ENCODE measurements at regions not wholly inside any gene's neighbourhood (a gene's known extent, or its start where the extent isn't known, plus 50 kb on each side); places are given as distances from the start of the nearest gene placed in this dataset.

- H3K4me1 ChIP-seq (ENCODE audit: control insufficient read depth in 2 of 3, insufficient read depth in 2 of 3, low read depth in 1 of 3, low read length in 3 of 3): no peaks in the 10 kb centered on the region
- TF ChIP-seq, protein P1, sequence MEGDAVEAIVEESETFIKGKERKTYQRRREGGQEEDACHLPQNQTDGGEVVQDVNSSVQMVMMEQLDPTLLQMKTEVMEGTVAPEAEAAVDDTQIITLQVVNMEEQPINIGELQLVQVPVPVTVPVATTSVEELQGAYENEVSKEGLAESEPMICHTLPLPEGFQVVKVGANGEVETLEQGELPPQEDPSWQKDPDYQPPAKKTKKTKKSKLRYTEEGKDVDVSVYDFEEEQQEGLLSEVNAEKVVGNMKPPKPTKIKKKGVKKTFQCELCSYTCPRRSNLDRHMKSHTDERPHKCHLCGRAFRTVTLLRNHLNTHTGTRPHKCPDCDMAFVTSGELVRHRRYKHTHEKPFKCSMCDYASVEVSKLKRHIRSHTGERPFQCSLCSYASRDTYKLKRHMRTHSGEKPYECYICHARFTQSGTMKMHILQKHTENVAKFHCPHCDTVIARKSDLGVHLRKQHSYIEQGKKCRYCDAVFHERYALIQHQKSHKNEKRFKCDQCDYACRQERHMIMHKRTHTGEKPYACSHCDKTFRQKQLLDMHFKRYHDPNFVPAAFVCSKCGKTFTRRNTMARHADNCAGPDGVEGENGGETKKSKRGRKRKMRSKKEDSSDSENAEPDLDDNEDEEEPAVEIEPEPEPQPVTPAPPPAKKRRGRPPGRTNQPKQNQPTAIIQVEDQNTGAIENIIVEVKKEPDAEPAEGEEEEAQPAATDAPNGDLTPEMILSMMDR (IDR thresholded peaks at IDR 0.05; ENCODE audit: borderline replicate concordance, extremely low read depth, insufficient read depth): no peak
- H3K9me3 ChIP-seq (ENCODE audit: control insufficient read depth in 2 of 3, insufficient read depth in 1 of 3, low read length in 3 of 3): no peaks in the 10 kb centered on the region
- H3K36me3 ChIP-seq (ENCODE audit: control insufficient read depth in 2 of 3, insufficient read depth in 3 of 3, low read length in 3 of 3): no peaks in the 10 kb centered on the region
- no peak overlapping the region for H3K4me3 ChIP-seq (ENCODE audit: low read length in 3 of 3)
- no peaks in the 10 kb centered on the region for H3K27me3 ChIP-seq (ENCODE audit: control insufficient read depth, insufficient read depth, low read length)
- no peak overlapping the region for H3K27ac ChIP-seq (ENCODE audit: low read depth in 2 of 2, low read length in 2 of 2)
- intact Hi-C loops (cut with DNase I): loop anchor here (10.0 kb wide), 2 partner anchors 114 to 204 kb away; partner anchors contain the start of genes LRCOL1 and P2RX2
- no peak for FAIRE-seq
- no peak for DNase-seq
- no peak overlapping the region for H3K9ac ChIP-seq (ENCODE audit: low read length in 3 of 3)
Observed at GRCh38 chr12:132410849-132411248, 79.1 kb upstream of the FBRSL1 start.

- Histone ChIP-seq H3K4me3 (ENCODE audit: low read length in 3 of 3) (no peak overlapping the region), H3K27me3 (ENCODE audit: control insufficient read depth, insufficient read depth, low read length) (no peaks in the 10 kb centered on the region)
- FAIRE-seq: no peak
Observed at GRCh38 chr12:132410296-132410625, 79.7 kb upstream of the FBRSL1 start.

DNA sequence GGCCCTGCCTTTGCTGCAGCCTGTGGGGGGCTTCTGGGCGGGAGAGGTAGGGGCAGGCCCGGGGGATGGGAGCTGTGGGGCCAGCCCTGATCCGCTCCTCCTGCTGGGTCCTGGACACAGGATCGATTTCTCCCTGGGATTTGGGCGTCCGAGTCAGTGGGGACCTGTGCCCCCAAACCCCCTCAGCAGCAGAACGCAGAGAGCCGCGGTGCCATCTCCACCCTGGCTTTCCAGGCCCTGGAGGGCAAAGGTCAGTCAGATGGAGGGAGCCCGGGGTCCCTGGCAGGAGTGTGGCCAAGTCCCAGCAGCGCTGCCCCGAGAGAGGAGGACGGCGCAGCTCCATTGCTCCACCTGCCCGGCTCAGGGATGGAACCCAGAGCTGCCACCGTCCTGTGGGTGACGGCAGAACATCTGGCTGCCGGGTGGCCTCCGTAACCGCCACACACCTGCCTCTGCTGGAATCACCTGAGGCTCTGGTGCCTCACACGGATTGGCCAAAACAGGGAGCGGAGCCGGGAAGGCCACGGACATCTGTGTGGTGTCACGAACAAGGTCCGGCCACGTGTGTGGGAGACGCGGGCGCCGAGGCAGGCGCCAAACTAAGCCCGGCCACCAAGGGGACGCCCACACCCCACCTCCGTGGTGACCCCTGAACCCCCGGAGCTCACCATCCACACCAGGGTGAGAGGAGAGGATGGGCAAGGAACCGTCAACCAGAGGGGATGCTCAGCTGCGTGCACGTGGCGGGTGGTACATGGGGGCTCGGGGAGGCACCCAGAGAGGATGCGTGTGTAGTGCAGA lies 80.3 kb upstream of the FBRSL1 start:
- Histone ChIP-seq H3K9me3 (ENCODE audit: control insufficient read depth in 2 of 3, insufficient read depth in 1 of 3, low read length in 3 of 3) (no peaks in the 10 kb centered on the region), H3K27ac (ENCODE audit: low read depth in 2 of 2, low read length in 2 of 2) (no peak overlapping the region), H3K9ac (ENCODE audit: low read length in 3 of 3) (no peak overlapping the region), H3K36me3 (ENCODE audit: control insufficient read depth in 2 of 3, insufficient read depth in 3 of 3, low read length in 3 of 3) (no peaks in the 10 kb centered on the region), H3K4me3 (ENCODE audit: low read length in 3 of 3) (no peak overlapping the region), H3K27me3 (ENCODE audit: control insufficient read depth, insufficient read depth, low read length) (no peaks in the 10 kb centered on the region), H3K4me1 (ENCODE audit: control insufficient read depth in 2 of 3, insufficient read depth in 2 of 3, low read depth in 1 of 3, low read length in 3 of 3) (no peaks in the 10 kb centered on the region)
- no peak for DNase-seq
- intact Hi-C loops (cut with DNase I): loop anchor here (10.0 kb wide), 2 partner anchors 115 to 205 kb away; partner anchors contain the start of genes LRCOL1 and P2RX2
- no peak for FAIRE-seq
- TF ChIP-seq, protein P1 (IDR thresholded peaks at IDR 0.05; ENCODE audit: borderline replicate concordance, extremely low read depth, insufficient read depth): no peak

More at GRCh38 chr12:132410296-132410625, 79.7 kb upstream of the FBRSL1 start:
- Histone ChIP-seq H3K36me3 (ENCODE audit: control insufficient read depth in 2 of 3, insufficient read depth in 3 of 3, low read length in 3 of 3) (no peaks in the 10 kb centered on the region), H3K27ac (ENCODE audit: low read depth in 2 of 2, low read length in 2 of 2) (no peak overlapping the region), H3K9ac (ENCODE audit: low read length in 3 of 3) (no peak overlapping the region), H3K9me3 (ENCODE audit: control insufficient read depth in 2 of 3, insufficient read depth in 1 of 3, low read length in 3 of 3) (no peaks in the 10 kb centered on the region), H3K4me1 (ENCODE audit: control insufficient read depth in 2 of 3, insufficient read depth in 2 of 3, low read depth in 1 of 3, low read length in 3 of 3) (no peaks in the 10 kb centered on the region)
- no peak for DNase-seq
- intact Hi-C loops (cut with DNase I): loop anchor here (10.0 kb wide), 2 partner anchors 115 to 205 kb away; partner anchors contain the start of genes LRCOL1 and P2RX2
- TF ChIP-seq, protein P1 (IDR thresholded peaks at IDR 0.05; ENCODE audit: borderline replicate concordance, extremely low read depth, insufficient read depth): no peak
